ENCODE measurements at regions not wholly inside any gene's neighbourhood (a gene's known extent, or its start where the extent isn't known, plus 50 kb on each side); places are given as distances from the start of the nearest gene placed in this dataset.

GRCh38 chr15:94736236-94736635 lies 504.9 kb downstream of the MCTP2 start:
- Histone ChIP-seq H3F3A (ENCODE audit: low read depth) (no peaks in the 10 kb centered on the region), H3K4me1 (ENCODE audit: insufficient read depth, low read length, poor library complexity, severe bottlenecking) (no peaks in the 10 kb centered on the region), H3K27me3 (ENCODE audit: insufficient read depth, low read length, poor library complexity, severe bottlenecking) (no peaks in the 10 kb centered on the region), H3K4me2 (ENCODE audit: low read depth, low read length, poor library complexity, severe bottlenecking) (no peak overlapping the region), H3K9ac (ENCODE audit: low read depth, low read length, poor library complexity, severe bottlenecking) (no peak overlapping the region), H3K4me3 (ENCODE audit: low read length, poor library complexity, severe bottlenecking) (no peak overlapping the region), H3K79me2 (ENCODE audit: insufficient read depth, low read length) (no peaks in the 10 kb centered on the region), H4K20me1 (ENCODE audit: insufficient read depth, low read length, poor library complexity, severe bottlenecking) (no peaks in the 10 kb centered on the region), H3K9me3 (ENCODE audit: insufficient read depth, low read depth, low read length) (no peaks in the 10 kb centered on the region), H3K36me3 (ENCODE audit: insufficient read depth, low read length) (no peaks in the 10 kb centered on the region), H2AFZ (ENCODE audit: low read length) (no peak overlapping the region), H3K9me2 (replicated peaks; ENCODE audit: low read depth, low read length) (no peaks in the 10 kb centered on the region)
- TF ChIP-seq CTCF (conservative IDR thresholded peaks at IDR 0.05; ENCODE audit: low read length) (no peak), EZH2phosphoT487 (IDR thresholded peaks at IDR 0.05; ENCODE audit: borderline replicate concordance) (no peak)

- TF ChIP-seq EZH2phosphoT487 (IDR thresholded peaks at IDR 0.05; ENCODE audit: borderline replicate concordance) (no peak), CTCF (conservative IDR thresholded peaks at IDR 0.05; ENCODE audit: low read length) (no peak)
- H3K9me3 ChIP-seq (ENCODE audit: insufficient read depth, low read depth, low read length) = no peaks in the 10 kb centered on the region
- no peaks in the 10 kb centered on the region for H3K4me1 ChIP-seq (ENCODE audit: insufficient read depth, low read length, poor library complexity, severe bottlenecking)
Measured at GRCh38 chr15:94739639-94740038, 508.3 kb downstream of the MCTP2 start.

GRCh38 chr15:94740469-94740868 lies 509.1 kb downstream of the MCTP2 start:
- no peaks in the 10 kb centered on the region for H3F3A ChIP-seq (ENCODE audit: low read depth)
- no peak overlapping the region for H2AFZ ChIP-seq (ENCODE audit: low read length)
- H3K4me2 ChIP-seq (ENCODE audit: low read depth, low read length, poor library complexity, severe bottlenecking) = no peak overlapping the region
- H3K9ac ChIP-seq (ENCODE audit: low read depth, low read length, poor library complexity, severe bottlenecking) = no peak overlapping the region
- no peaks in the 10 kb centered on the region for H3K4me1 ChIP-seq (ENCODE audit: insufficient read depth, low read length, poor library complexity, severe bottlenecking)
- TF ChIP-seq CTCF (conservative IDR thresholded peaks at IDR 0.05; ENCODE audit: low read length) (no peak), EZH2phosphoT487 (IDR thresholded peaks at IDR 0.05; ENCODE audit: borderline replicate concordance) (no peak)
- H3K4me3 ChIP-seq (ENCODE audit: low read length, poor library complexity, severe bottlenecking) = no peak overlapping the region
- H3K9me2 ChIP-seq (replicated peaks; ENCODE audit: low read depth, low read length) = no peaks in the 10 kb centered on the region
- no peaks in the 10 kb centered on the region for H3K79me2 ChIP-seq (ENCODE audit: insufficient read depth, low read length)
- no peaks in the 10 kb centered on the region for H3K9me3 ChIP-seq (ENCODE audit: insufficient read depth, low read depth, low read length)
- no peaks in the 10 kb centered on the region for H3K36me3 ChIP-seq (ENCODE audit: insufficient read depth, low read length)
- no peaks in the 10 kb centered on the region for H4K20me1 ChIP-seq (ENCODE audit: insufficient read depth, low read length, poor library complexity, severe bottlenecking)
- H3K27me3 ChIP-seq (ENCODE audit: insufficient read depth, low read length, poor library complexity, severe bottlenecking) = no peaks in the 10 kb centered on the region

More at GRCh38 chr15:94739639-94740038, 508.3 kb downstream of the MCTP2 start:
- no peaks in the 10 kb centered on the region for H3K27me3 ChIP-seq (ENCODE audit: insufficient read depth, low read length, poor library complexity, severe bottlenecking)
- H3K36me3 ChIP-seq (ENCODE audit: insufficient read depth, low read length) = no peaks in the 10 kb centered on the region
- H3F3A ChIP-seq (ENCODE audit: low read depth) = no peaks in the 10 kb centered on the region
- H3K9me2 ChIP-seq (replicated peaks; ENCODE audit: low read depth, low read length) = no peaks in the 10 kb centered on the region
- no peak overlapping the region for H3K4me3 ChIP-seq (ENCODE audit: low read length, poor library complexity, severe bottlenecking)
- H3K4me2 ChIP-seq (ENCODE audit: low read depth, low read length, poor library complexity, severe bottlenecking) = no peak overlapping the region
- no peaks in the 10 kb centered on the region for H4K20me1 ChIP-seq (ENCODE audit: insufficient read depth, low read length, poor library complexity, severe bottlenecking)
- H3K79me2 ChIP-seq (ENCODE audit: insufficient read depth, low read length) = no peaks in the 10 kb centered on the region
- H2AFZ ChIP-seq (ENCODE audit: low read length) = no peak overlapping the region
- no peak overlapping the region for H3K9ac ChIP-seq (ENCODE audit: low read depth, low read length, poor library complexity, severe bottlenecking)
